Rectal smooth muscle tissue (tissue), 1 donor: ENCODE measurements at regions not wholly inside any gene's neighbourhood (a gene's known extent, or its start where the extent isn't known, plus 50 kb on each side); places are given as distances from the start of the nearest gene placed in this dataset.

Experiments
- H3K27ac ChIP-seq: one replicate; pipeline ENCODE4 v1.7.0; 2013; ENCODE audit warnings: low read depth, low read length, inconsistent platforms
- H3K27me3 ChIP-seq: one replicate; pipeline ENCODE4 v1.7.0; 2013; ENCODE audit warnings: low read length; ENCODE audit not compliant: control insufficient read depth, insufficient read depth
- H3K36me3 ChIP-seq: one replicate; pipeline ENCODE4 v1.7.0; 2013; ENCODE audit warnings: low read length; ENCODE audit not compliant: control insufficient read depth, insufficient read depth
- H3K4me1 ChIP-seq: one replicate; pipeline ENCODE4 v1.7.0; 2013; ENCODE audit warnings: low read length; ENCODE audit not compliant: control insufficient read depth, insufficient read depth
- H3K4me3 ChIP-seq: one replicate; pipeline ENCODE4 v1.7.0; 2013; ENCODE audit warnings: low read length
- H3K9ac ChIP-seq: one replicate; pipeline ENCODE4 v1.7.0; 2013; ENCODE audit warnings: low read length

DNA sequence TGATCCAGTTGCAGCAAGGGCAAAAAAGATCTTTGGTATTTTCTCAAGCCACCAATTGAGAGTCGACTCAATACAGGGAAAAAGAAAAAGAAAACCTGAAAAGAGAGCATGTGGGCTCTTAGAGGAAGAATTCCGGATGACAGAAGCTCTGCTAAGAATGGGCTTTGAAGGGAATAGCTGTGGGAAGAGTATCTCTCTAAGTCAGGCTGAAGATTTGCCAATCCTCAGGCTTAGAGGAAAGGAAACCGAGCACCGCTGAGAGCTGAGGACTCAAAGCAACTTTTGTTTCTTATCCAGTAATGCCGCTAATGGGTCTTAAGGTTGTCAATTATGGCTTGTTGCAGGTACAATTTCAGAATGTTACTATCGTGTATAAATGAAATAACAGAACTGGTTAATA lies 166.4 kb downstream of the EFNB2 start:
- Histone ChIP-seq H3K27ac (no peak overlapping the region), H3K9ac (no peak overlapping the region), H3K36me3 (no peaks in the 10 kb centered on the region), H3K4me1 (peaks cover 3% of the 10 kb centered on the region), H3K27me3 (no peaks in the 10 kb centered on the region), H3K4me3 (no peak overlapping the region)

DNA sequence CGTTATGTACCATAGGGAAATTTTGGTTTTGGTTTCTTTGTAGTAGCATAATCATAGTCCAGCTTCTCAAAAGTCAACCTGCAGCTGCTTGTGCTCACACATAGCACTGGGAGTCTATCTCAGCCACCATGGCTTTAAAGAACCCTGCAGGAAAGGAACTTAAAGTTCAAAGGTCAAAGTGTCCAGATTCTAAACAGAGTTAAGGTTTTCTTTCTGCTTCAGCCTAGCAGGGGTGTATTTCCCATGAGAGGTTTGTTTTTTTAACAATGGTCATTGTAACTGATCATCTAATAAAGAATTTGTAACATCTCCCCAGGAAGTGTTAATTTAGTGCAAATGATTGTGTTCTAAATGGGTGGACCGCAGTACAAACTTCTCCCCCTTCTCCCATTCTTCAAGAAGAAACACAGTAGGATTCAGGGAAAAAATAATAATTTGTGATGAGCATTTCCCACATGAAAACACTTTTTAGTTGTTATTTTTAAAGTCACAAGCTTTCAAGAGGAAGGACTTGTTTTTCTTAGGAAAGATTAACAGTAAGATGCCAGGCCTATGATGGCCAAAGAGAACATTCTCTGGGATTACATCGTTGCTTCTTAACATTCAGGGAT lies 168.0 kb downstream of the EFNB2 start:
- H3K27ac ChIP-seq: no peak overlapping the region
- H3K36me3 ChIP-seq: no peaks in the 10 kb centered on the region
- H3K27me3 ChIP-seq: no peaks in the 10 kb centered on the region
- no peak overlapping the region for H3K4me3 ChIP-seq
- H3K4me1 ChIP-seq: peaks cover 3% of the 10 kb centered on the region
- no peak overlapping the region for H3K9ac ChIP-seq

DNA sequence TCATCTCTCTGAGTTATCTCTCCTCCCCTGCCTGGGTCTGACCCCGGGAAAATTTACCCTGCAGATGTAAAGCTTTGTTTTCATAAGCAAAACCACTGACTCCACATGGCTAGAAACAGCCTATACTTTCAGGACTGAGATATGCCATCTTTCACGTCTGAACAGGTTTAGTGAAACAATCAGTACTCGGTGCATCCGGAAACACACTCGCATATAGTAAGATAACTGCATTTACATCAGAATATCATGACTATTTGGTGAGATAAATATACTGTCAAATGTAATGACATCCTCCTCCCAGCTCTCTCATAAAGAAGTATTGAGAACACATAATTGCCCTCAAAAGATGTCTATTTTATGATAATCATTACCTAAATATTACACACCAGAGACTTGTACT lies 172.8 kb downstream of the EFNB2 start:
- no peak overlapping the region for H3K4me3 ChIP-seq
- no peaks in the 10 kb centered on the region for H3K36me3 ChIP-seq
- H3K4me1 ChIP-seq: no peaks in the 10 kb centered on the region
- no peak overlapping the region for H3K9ac ChIP-seq
- H3K27ac ChIP-seq: no peak overlapping the region
- no peaks in the 10 kb centered on the region for H3K27me3 ChIP-seq

DNA sequence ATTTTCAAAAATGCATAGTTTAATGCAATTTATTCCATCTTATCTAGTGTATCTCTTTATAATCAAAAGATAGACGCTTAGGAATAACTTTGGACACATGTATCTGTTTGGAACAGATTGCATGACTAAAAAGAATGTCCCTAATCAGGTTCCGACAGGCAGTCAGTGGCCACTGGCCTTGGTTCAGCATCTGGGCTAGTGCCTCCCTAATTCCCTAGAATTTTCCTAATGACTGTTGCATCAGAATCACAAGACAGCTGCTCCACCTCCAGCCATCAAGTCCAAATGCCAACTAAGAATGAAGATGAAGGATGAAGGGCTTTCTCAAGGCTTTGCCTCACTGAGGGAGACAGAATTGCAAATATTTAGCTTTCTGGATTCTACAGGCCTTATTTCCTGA lies 173.8 kb downstream of the EFNB2 start:
- Histone ChIP-seq H3K4me3 (no peak overlapping the region), H3K4me1 (no peaks in the 10 kb centered on the region), H3K9ac (no peak overlapping the region), H3K27ac (no peak overlapping the region), H3K27me3 (no peaks in the 10 kb centered on the region), H3K36me3 (no peaks in the 10 kb centered on the region)

DNA sequence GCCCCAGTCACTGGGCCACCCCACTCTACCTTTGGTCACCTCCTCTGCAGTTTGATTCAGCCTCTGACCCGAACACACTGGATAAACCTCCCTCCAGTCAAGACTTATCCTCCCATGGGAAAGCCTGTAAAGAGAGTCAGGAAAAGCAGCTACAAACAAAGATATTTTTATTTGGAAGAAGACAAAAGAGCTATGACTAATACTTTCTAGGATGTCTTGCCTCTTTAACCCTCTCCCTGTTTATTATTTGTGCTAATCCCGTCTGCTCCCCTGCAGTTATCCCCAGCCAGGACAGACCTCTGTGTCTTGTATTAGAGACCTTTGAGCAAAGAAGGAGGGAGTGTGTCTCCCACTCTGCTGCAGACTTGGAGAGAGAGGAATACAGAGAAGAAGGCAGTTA lies 178.3 kb downstream of the EFNB2 start:
- no peaks in the 10 kb centered on the region for H3K4me1 ChIP-seq
- H3K4me3 ChIP-seq: no peak overlapping the region
- H3K27me3 ChIP-seq: no peaks in the 10 kb centered on the region
- no peak overlapping the region for H3K9ac ChIP-seq
- no peaks in the 10 kb centered on the region for H3K36me3 ChIP-seq
- H3K27ac ChIP-seq: no peak overlapping the region

DNA sequence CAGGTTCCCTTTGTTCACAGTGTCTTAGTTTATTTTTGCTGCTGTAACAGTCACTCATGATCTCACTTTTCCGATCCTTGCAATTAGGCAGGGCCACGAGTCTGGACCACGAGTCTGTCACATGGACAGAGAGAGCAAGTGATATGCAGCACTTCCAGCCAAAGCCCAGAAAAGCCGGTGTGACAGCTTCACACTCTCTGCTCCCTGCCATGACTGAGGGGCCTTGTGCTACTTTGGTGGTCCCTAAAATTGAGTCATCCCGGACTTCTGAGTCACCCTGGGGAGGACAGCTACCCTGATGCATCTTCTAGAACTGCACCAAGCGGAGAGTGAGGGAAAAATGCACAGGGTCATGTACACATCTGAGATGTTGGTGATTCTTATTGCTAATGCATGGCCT lies 179.6 kb downstream of the EFNB2 start:
- Histone ChIP-seq H3K9ac (no peak overlapping the region), H3K27ac (no peak overlapping the region), H3K36me3 (no peaks in the 10 kb centered on the region), H3K4me3 (no peak overlapping the region), H3K27me3 (no peaks in the 10 kb centered on the region), H3K4me1 (no peaks in the 10 kb centered on the region)

DNA sequence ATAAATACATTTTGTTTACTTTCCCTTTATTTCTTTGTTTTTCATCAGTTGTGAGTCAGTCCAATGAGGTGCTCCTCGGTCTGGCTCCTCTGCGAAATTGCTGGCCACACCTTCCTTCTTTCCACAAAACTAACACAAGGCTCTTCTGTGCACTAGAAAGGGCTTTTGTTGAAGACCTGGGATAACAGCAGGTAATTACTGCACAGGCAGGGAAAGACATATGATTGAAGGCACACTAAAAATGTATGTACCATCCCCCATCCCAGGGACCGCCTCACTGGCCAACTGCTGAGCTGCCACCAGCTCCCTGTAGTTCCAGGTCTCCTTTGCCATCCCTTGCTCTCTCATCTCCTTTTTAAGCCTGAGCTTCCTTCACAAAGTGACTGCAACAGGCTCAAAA lies 180.5 kb downstream of the EFNB2 start:
- Histone ChIP-seq H3K4me1 (no peaks in the 10 kb centered on the region), H3K9ac (no peak overlapping the region), H3K27ac (no peak overlapping the region), H3K4me3 (no peak overlapping the region), H3K36me3 (no peaks in the 10 kb centered on the region), H3K27me3 (peaks cover 1% of the 10 kb centered on the region)

DNA sequence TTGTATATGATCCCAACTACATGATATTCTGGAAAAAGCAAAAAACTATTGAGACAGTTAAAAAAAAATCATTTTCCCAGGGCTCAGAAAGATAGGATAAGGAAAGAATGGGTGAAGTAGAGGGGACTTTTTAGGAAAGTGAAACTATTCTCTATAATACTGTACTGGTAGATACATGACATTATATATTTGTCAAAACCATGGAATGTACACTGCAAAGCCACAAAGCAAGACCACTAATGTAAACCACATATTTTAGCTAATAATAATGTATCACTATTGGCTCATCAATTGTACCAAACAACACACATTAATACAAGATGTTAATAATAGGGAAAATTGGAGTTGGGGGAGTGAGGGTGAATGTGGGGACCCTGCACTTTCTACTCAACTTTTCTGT lies 182.6 kb downstream of the EFNB2 start:
- Histone ChIP-seq H3K4me1 (no peaks in the 10 kb centered on the region), H3K27ac (no peak overlapping the region), H3K4me3 (no peak overlapping the region), H3K36me3 (no peaks in the 10 kb centered on the region), H3K27me3 (peaks cover 1% of the 10 kb centered on the region), H3K9ac (no peak overlapping the region)

DNA sequence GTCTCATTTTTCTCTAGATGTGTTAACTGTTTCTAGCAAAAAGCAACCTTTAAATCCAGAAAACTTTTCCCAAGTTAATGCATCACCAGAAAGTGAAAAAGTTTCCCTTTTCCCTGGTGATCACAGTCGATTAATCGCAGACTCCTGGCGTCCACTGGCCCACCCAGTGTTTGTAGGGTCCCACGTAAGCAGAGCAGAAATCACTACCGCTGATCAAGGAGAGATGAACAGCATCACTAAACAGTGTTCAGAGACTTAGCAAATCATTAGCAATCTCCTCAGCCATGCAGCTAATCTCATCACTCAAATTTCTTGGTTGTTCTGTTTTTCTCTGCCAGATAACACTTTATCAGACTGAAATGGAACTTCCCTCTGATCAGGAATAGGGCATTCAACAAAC lies 184.2 kb downstream of the EFNB2 start:
- H3K27ac ChIP-seq: no peak overlapping the region
- H3K36me3 ChIP-seq: no peaks in the 10 kb centered on the region
- H3K4me3 ChIP-seq: no peak overlapping the region
- H3K9ac ChIP-seq: no peak overlapping the region
- H3K27me3 ChIP-seq: peaks cover 1% of the 10 kb centered on the region
- H3K4me1 ChIP-seq: no peaks in the 10 kb centered on the region

DNA sequence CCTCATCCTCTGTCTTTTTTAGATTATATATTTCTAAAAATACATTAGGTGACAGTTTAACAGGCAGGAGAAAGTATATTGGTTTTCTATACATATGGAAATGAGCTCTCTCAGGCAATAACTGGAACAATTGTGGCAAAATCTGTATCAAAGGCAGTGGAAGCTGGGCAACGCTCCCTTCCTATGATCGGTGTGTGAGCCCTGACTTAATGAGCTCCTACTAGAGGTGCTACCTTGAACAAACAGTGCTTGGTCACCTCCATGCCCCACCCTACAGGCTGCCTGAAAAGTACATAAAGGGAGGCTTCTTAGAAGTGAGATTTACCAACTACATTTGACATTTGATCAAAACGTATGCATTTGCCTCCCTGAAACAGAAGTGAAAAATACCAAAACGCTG lies 185.3 kb downstream of the EFNB2 start:
- Histone ChIP-seq H3K36me3 (no peaks in the 10 kb centered on the region), H3K27ac (no peak overlapping the region), H3K4me1 (no peaks in the 10 kb centered on the region), H3K9ac (no peak overlapping the region), H3K4me3 (no peak overlapping the region), H3K27me3 (peaks cover 1% of the 10 kb centered on the region)

DNA sequence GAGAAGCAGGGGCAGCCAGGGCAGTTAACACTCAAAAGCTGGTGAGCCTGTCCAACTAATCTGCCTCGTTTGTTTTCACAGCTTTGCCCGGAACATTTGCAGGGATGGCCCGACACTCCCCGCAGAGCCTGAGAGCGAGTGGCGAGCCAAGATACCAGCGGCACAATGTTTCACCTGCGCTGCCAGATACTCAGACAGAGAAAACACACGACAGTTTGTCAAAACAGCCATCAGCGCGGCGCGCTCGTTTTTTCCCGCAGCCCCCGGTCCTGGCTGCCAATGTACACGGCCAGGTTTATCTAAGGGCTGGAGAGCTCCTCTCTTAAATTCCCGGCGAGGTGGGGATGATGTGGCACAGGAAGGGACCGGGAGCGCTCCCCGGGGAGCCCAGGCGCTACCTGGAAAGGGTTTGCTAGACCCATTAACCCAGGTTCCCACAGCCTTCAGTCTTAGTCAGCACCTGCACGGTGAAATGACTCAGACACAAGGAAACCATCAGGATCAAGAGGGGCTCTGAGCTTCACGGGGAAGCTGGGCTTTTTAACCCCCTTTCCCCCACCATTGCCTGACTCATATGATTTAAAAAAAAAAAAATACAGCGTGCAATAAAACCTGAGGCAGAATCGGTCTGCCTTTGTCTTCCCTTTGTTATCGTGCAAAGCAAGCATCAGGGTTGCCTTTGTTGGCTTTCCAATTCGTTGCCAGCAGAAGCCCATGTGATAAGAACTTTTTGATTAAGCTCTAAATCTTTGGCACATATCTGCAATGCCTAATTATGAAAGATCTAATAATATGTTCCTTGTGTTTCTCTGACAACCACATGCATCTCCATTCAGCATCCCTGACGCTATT lies 186.2 kb downstream of the EFNB2 start:
- peaks cover 1% of the 10 kb centered on the region for H3K27me3 ChIP-seq
- H3K4me3 ChIP-seq: peak overlapping the region; percentile 42
- no peaks in the 10 kb centered on the region for H3K36me3 ChIP-seq
- H3K9ac ChIP-seq: no peak overlapping the region
- no peaks in the 10 kb centered on the region for H3K4me1 ChIP-seq
- no peak overlapping the region for H3K27ac ChIP-seq

DNA sequence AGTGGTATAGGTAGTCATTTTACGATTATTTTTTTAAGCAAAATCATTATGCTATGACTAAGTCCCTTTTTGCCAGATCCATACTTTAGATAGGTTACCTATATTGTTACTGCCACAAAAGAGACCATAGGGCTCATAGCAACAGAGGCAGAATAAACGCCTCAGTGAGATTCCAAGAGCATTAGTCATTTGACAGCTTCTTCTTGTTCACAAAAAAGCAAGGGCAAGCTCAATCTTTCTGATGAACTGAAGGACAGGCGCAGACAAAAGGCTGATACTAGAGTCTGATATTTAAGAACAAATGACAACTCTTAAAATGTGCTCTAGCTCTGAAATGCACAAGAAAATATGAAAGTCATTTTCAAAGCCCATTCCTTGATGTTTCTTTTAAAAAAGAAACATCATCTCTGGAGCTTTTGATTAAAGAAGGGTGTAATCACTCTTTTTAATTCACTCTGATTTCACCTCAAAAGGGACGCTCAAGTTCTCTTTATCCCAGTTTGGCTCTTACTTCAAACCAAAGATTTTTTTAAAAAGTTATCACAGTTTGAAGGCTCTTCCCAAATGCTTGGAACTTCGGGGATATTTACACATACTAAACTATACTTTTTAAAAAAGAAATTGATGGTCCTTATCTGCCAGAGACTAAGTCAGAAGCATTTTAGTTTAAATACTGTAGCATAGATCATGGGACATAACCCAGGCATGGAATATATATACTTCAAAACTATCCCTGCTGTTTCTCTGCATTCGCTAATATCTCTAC lies 187.2 kb downstream of the EFNB2 start:
- H3K27ac ChIP-seq: no peak overlapping the region
- H3K4me1 ChIP-seq: peaks cover 2% of the 10 kb centered on the region
- H3K4me3 ChIP-seq: no peak overlapping the region
- H3K9ac ChIP-seq: no peak overlapping the region
- no peaks in the 10 kb centered on the region for H3K36me3 ChIP-seq
- peaks cover 1% of the 10 kb centered on the region for H3K27me3 ChIP-seq
